ENCODE measurements at regions not wholly inside any gene's neighbourhood (a gene's known extent, or its start where the extent isn't known, plus 50 kb on each side); places are given as distances from the start of the nearest gene placed in this dataset.
"Not testable (repeated sequence)": the region's sequence is repeated elsewhere in the genome, so short reads cannot be mapped to it uniquely, and the experiment has no call there.

- TF ChIP-seq MAZ (IDR thresholded peaks at IDR 0.05; ENCODE audit: borderline replicate concordance, low read depth, low read length); CTCF (IDR thresholded peaks at IDR 0.05): not testable (repeated sequence)
Measured at GRCh38 chrY:18139311-18140007, 113.9 kb downstream of the CDY2A start.
